Ovary (tissue), 3 donors: ENCODE measurements at regions not wholly inside any gene's neighbourhood (a gene's known extent, or its start where the extent isn't known, plus 50 kb on each side); places are given as distances from the start of the nearest gene placed in this dataset.

ENCODE experiments used
- EP300 ChIP-seq: sonication (generic); formaldehyde crosslinking; IDR thresholded peaks from one replicate; pipeline ENCODE4 v1.6.1; 2017; ENCODE audit warnings: antibody characterized with exemption
- POLR2A ChIP-seq: fragments of 450-650 bp; IDR thresholded peaks from one replicate; pipeline ENCODE4 v1.6.1; 2017; ENCODE audit warnings: antibody characterized with exemption, mild to moderate bottlenecking, moderate library complexity
- TF ChIP-seq, protein P1 (sequence below), 3 donors: fragments of 450-650 bp in 2 of 3; fragments of 200-600 bp in 1 of 3; IDR thresholded peaks; one replicate each; pipeline versions ENCODE4 v1.5.1 to v1.8.0; 2016 to 2022; ENCODE audit warnings: antibody characterized with exemption in 3 of 3, mild to moderate bottlenecking in 1 of 3
- donor health status: DM: no; HTN: no; CAD: no.

DNA sequence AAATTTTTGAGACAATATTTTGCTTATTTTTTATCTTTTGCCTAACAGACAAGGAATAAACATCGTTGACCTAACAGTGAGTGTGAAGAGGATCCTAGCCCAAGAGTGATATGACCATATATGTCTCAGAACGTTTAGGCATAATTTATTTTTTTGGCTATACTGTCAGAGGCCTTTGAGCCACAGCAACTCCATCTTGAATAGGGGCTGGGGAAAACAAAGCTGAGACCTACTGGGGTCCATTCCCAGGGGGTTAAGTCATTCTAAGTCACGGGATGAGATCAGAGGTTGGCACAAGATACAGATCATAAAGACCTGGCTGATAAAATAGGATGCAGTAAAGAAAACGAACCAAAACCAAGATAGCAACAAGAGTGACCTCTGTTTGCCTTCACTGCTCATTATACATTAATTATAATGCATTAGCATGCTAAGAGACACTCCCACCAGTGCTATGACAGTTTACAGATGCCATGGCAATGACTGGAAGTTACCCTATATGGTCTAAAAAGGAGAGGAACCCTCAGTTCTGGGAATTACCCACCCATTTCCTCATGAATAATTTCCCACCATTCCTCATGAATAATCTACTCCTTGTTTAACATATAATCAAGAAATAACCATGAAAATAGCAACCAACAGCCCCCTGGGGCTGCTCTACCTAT is 510.9 kb upstream of the PCDH9 start:
- TF ChIP-seq, protein P1, sequence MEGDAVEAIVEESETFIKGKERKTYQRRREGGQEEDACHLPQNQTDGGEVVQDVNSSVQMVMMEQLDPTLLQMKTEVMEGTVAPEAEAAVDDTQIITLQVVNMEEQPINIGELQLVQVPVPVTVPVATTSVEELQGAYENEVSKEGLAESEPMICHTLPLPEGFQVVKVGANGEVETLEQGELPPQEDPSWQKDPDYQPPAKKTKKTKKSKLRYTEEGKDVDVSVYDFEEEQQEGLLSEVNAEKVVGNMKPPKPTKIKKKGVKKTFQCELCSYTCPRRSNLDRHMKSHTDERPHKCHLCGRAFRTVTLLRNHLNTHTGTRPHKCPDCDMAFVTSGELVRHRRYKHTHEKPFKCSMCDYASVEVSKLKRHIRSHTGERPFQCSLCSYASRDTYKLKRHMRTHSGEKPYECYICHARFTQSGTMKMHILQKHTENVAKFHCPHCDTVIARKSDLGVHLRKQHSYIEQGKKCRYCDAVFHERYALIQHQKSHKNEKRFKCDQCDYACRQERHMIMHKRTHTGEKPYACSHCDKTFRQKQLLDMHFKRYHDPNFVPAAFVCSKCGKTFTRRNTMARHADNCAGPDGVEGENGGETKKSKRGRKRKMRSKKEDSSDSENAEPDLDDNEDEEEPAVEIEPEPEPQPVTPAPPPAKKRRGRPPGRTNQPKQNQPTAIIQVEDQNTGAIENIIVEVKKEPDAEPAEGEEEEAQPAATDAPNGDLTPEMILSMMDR (IDR thresholded peaks at IDR 0.05): no peak
- TF ChIP-seq POLR2A (no peak), EP300 (no peak)
